GM23338 (cell line): ENCODE measurements at regions not wholly inside any gene's neighbourhood (a gene's known extent, or its start where the extent isn't known, plus 50 kb on each side); places are given as distances from the start of the nearest gene placed in this dataset.

Experiments
- ATAC-seq: fragments of 200-7000 bp; cut with Tn5 transposase; 3 replicates; pipeline ENCODE4 v1.9.1; 2020
- DNase-seq: peaks from one replicate; pipeline ENCODE4 v3.0.0-alpha.2; 2015; ENCODE audit warnings: low spot score
- H2AFZ ChIP-seq: fragments of 200-600 bp; sonication (generic); 2 replicates; pipeline ENCODE4 v1.8.0; 2016; ENCODE audit warnings: antibody characterized with exemption, mild to moderate bottlenecking, moderate library complexity
- H3F3A ChIP-seq: fragments of 200-600 bp; sonication (generic); replicated peaks from 2 replicates; pipeline ENCODE4 v1.8.0; 2017; ENCODE audit warnings: antibody characterized with exemption, mixed run types, low read depth
- H3K27ac ChIP-seq: fragments of 200-600 bp; sonication (generic); 2 replicates; pipeline ENCODE4 v1.6.1; 2016; ENCODE audit warnings: low read depth
- H3K27me3 ChIP-seq: fragments of 200-600 bp; sonication (generic); 2 replicates; pipeline ENCODE4 v1.8.0; 2016; ENCODE audit warnings: mild to moderate bottlenecking, mixed run types, moderate library complexity; ENCODE audit not compliant: insufficient read depth
- H3K36me3 ChIP-seq: fragments of 200-600 bp; sonication (generic); 2 replicates; pipeline ENCODE4 v1.8.0; 2016; ENCODE audit warnings: mild to moderate bottlenecking; ENCODE audit not compliant: insufficient read depth
- H3K4me1 ChIP-seq: fragments of 200-600 bp; sonication (generic); 2 replicates; pipeline ENCODE4 v1.8.0; 2016; ENCODE audit warnings: mild to moderate bottlenecking, moderate library complexity; ENCODE audit not compliant: insufficient read depth
- H3K4me2 ChIP-seq: fragments of 200-600 bp; sonication (generic); 2 replicates; pipeline ENCODE4 v1.7.1; 2017; ENCODE audit warnings: mixed run types
- H3K4me3 ChIP-seq: fragments of 200-600 bp; sonication (generic); 2 replicates; pipeline ENCODE4 v1.6.1; 2016; ENCODE audit warnings: mixed run types
- H3K79me2 ChIP-seq: fragments of 200-600 bp; sonication (generic); replicated peaks from 2 replicates; pipeline ENCODE4 v1.8.0; 2017; ENCODE audit warnings: mild to moderate bottlenecking; ENCODE audit not compliant: insufficient read depth
- H3K9me2 ChIP-seq: fragments of 200-600 bp; sonication (generic); 2 replicates; pipeline ENCODE4 v1.8.0; 2017; ENCODE audit not compliant: insufficient read depth
- H4K20me1 ChIP-seq: fragments of 200-600 bp; sonication (generic); replicated peaks from 2 replicates; pipeline ENCODE4 v1.8.0; 2017; ENCODE audit warnings: mild to moderate bottlenecking; ENCODE audit not compliant: insufficient read depth
- H3K27ac Mint-ChIP-seq: 2 replicates; pipeline ENCODE4 v1.8.0; 2020; ENCODE audit warnings: inconsistent platforms, mild to moderate bottlenecking, moderate library complexity, mixed read lengths
- H3K27me3 Mint-ChIP-seq: 3 replicates; pipeline ENCODE4 v1.8.0; 2022; ENCODE audit warnings: low read depth, mild to moderate bottlenecking, moderate library complexity, mixed read lengths, inconsistent platforms; ENCODE audit not compliant: insufficient read depth, poor library complexity
- H3K36me3 Mint-ChIP-seq: 3 replicates; pipeline ENCODE4 v1.8.0; 2021; ENCODE audit warnings: low read depth, mild to moderate bottlenecking, inconsistent platforms, moderate library complexity, mixed read lengths
- H3K4me1 Mint-ChIP-seq: 3 replicates; pipeline ENCODE4 v1.8.0; 2020; ENCODE audit warnings: mild to moderate bottlenecking, inconsistent platforms, mixed read lengths
- H3K4me3 Mint-ChIP-seq: 3 replicates; pipeline ENCODE4 v1.8.0; 2021; ENCODE audit warnings: moderate library complexity, mild to moderate bottlenecking, inconsistent platforms, mixed read lengths
- H3K9me3 Mint-ChIP-seq: 3 replicates; pipeline ENCODE4 v1.8.0; 2020; ENCODE audit warnings: moderate library complexity, mild to moderate bottlenecking, inconsistent platforms, mixed read lengths
- CREB1 ChIP-seq: fragments of 250-450 bp; sonication (Bioruptor Pico); IDR thresholded peaks from 2 replicates; pipeline ENCODE4 v1.5.0; 2020; ENCODE audit warnings: low read depth, mild to moderate bottlenecking, moderate library complexity
- EZH2 ChIP-seq: fragments of 200-600 bp; sonication (generic); IDR thresholded peaks from one replicate; pipeline ENCODE4 v1.8.0; 2017; ENCODE audit warnings: antibody characterized with exemption, mild to moderate bottlenecking, low read depth; ENCODE audit not compliant: unreplicated experiment
- EZH2phosphoT487 ChIP-seq: fragments of 200-600 bp; sonication (generic); IDR thresholded peaks from one replicate; pipeline ENCODE4 v1.8.1; 2018; ENCODE audit warnings: antibody characterized with exemption; ENCODE audit not compliant: unreplicated experiment
- JUNB ChIP-seq: IDR thresholded peaks from one replicate; pipeline ENCODE4 v1.6.1; 2016; ENCODE audit warnings: antibody characterized with exemption; ENCODE audit not compliant: unreplicated experiment
- NANOG ChIP-seq: IDR thresholded peaks from 2 replicates; pipeline ENCODE4 v1.6.1; 2016; ENCODE audit warnings: antibody characterized with exemption, borderline replicate concordance
- POLR2AphosphoS5 ChIP-seq: IDR thresholded peaks from 2 replicates; pipeline ENCODE4 v1.6.1; 2016; ENCODE audit warnings: antibody characterized with exemption, low read depth
- STAT1 ChIP-seq: IDR thresholded peaks from one replicate; pipeline ENCODE4 v1.6.1; 2016; ENCODE audit warnings: antibody characterized with exemption; ENCODE audit not compliant: unreplicated experiment
- ZNF114 ChIP-seq: fragments of 250-450 bp; sonication (Bioruptor Pico); IDR thresholded peaks from 2 replicates; pipeline ENCODE4 v1.5.0; 2020; ENCODE audit warnings: mild to moderate bottlenecking, moderate library complexity
- ZNF331 ChIP-seq: fragments of 250-450 bp; sonication (Bioruptor Pico); IDR thresholded peaks from 2 replicates; pipeline ENCODE4 v1.5.0; 2020; ENCODE audit warnings: low read depth, mild to moderate bottlenecking, moderate library complexity
- TF ChIP-seq, protein P1 (sequence below): IDR thresholded peaks from one replicate; pipeline ENCODE4 v1.6.1; 2018; ENCODE audit warnings: antibody characterized with exemption; ENCODE audit not compliant: unreplicated experiment
- TF ChIP-seq, protein P2 (sequence below): IDR thresholded peaks from 2 replicates; pipeline ENCODE4 v1.6.1; 2016; ENCODE audit warnings: antibody characterized with exemption
- TF ChIP-seq, protein P3 (sequence below), 2 experiments: fragments of 200-600 bp in 1 of 2; sonication (generic) in 1 of 2; conservative IDR thresholded peaks; 2 replicates each; pipeline versions ENCODE4 v1.5.1 to v1.6.1; 2016 to 2017; ENCODE audit warnings: antibody characterized with exemption in 2 of 2, low read depth in 2 of 2, mild to moderate bottlenecking in 2 of 2, moderate library complexity in 1 of 2

DNA sequence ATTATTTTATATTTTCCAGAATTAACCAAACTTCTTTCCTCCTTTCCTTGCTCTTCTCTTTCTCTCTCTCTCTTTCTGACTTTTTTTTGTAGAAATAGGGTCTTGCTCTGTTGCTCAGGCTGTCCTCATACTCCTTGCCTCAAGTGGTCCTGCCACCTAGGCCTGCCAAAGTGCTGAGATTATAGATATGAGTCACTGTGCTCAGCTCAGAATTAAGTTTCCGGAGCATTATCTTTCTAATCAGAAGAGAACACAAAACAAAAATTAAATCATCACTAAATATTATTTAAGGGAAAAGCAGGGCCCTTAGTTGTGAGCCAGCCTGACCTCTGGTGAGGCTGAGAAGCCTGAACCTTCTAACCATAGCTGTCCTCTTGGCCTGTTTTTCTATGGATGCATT is 168.2 kb downstream of the SOX2 start (continued):
- TF ChIP-seq, protein P1, sequence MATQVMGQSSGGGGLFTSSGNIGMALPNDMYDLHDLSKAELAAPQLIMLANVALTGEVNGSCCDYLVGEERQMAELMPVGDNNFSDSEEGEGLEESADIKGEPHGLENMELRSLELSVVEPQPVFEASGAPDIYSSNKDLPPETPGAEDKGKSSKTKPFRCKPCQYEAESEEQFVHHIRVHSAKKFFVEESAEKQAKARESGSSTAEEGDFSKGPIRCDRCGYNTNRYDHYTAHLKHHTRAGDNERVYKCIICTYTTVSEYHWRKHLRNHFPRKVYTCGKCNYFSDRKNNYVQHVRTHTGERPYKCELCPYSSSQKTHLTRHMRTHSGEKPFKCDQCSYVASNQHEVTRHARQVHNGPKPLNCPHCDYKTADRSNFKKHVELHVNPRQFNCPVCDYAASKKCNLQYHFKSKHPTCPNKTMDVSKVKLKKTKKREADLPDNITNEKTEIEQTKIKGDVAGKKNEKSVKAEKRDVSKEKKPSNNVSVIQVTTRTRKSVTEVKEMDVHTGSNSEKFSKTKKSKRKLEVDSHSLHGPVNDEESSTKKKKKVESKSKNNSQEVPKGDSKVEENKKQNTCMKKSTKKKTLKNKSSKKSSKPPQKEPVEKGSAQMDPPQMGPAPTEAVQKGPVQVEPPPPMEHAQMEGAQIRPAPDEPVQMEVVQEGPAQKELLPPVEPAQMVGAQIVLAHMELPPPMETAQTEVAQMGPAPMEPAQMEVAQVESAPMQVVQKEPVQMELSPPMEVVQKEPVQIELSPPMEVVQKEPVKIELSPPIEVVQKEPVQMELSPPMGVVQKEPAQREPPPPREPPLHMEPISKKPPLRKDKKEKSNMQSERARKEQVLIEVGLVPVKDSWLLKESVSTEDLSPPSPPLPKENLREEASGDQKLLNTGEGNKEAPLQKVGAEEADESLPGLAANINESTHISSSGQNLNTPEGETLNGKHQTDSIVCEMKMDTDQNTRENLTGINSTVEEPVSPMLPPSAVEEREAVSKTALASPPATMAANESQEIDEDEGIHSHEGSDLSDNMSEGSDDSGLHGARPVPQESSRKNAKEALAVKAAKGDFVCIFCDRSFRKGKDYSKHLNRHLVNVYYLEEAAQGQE: no peak
- TF ChIP-seq STAT1 (no peak), NANOG (no peak), EZH2 (no peak), EZH2phosphoT487 (no peak), ZNF331 (CRISPR knock-in tag) (no peak), ZNF114 (CRISPR knock-in tag) (no peak)
- TF ChIP-seq, protein P2, sequence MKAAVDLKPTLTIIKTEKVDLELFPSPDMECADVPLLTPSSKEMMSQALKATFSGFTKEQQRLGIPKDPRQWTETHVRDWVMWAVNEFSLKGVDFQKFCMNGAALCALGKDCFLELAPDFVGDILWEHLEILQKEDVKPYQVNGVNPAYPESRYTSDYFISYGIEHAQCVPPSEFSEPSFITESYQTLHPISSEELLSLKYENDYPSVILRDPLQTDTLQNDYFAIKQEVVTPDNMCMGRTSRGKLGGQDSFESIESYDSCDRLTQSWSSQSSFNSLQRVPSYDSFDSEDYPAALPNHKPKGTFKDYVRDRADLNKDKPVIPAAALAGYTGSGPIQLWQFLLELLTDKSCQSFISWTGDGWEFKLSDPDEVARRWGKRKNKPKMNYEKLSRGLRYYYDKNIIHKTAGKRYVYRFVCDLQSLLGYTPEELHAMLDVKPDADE: no peak
- TF ChIP-seq, protein P3, sequence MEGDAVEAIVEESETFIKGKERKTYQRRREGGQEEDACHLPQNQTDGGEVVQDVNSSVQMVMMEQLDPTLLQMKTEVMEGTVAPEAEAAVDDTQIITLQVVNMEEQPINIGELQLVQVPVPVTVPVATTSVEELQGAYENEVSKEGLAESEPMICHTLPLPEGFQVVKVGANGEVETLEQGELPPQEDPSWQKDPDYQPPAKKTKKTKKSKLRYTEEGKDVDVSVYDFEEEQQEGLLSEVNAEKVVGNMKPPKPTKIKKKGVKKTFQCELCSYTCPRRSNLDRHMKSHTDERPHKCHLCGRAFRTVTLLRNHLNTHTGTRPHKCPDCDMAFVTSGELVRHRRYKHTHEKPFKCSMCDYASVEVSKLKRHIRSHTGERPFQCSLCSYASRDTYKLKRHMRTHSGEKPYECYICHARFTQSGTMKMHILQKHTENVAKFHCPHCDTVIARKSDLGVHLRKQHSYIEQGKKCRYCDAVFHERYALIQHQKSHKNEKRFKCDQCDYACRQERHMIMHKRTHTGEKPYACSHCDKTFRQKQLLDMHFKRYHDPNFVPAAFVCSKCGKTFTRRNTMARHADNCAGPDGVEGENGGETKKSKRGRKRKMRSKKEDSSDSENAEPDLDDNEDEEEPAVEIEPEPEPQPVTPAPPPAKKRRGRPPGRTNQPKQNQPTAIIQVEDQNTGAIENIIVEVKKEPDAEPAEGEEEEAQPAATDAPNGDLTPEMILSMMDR (conservative IDR thresholded peaks at IDR 0.05; ENCODE audit: low read depth in 2 of 2): no peak

DNA sequence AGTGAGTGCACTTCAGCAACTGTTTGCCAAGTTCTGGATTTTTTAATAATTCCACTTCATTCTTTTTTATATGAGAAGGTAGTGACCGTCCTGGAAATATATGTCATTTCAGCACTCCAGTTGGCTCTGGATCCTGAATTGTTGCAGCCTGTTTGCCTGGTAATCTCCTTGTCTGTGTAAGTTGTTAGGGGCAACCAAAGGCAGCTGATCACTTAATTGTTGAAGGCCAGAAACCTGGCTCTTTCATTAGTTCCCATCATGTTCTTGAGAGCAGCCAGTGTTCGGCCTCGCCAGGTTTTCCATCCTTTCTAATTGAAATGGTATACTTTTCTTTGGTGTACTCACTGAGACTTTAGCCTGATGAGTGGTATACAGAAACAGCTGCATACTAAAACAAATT is 168.6 kb downstream of the SOX2 start:
- peaks cover 2% of the 10 kb centered on the region; the same call in 2 of the 3 replicates for H3K4me1 Mint-ChIP-seq
- DNase-seq (no peak), ATAC-seq (no peak)
- Histone ChIP-seq H3F3A (no peaks in the 10 kb centered on the region), H2AFZ (no peak overlapping the region), H3K79me2 (no peaks in the 10 kb centered on the region), H3K4me1 (peaks cover 3% of the 10 kb centered on the region; the same call in 1 of the 2 replicates), H4K20me1 (no peaks in the 10 kb centered on the region), H3K4me3 (no peak overlapping the region), H3K27ac (no peak overlapping the region), H3K4me2 (no peak overlapping the region), H3K9me2 (no peaks in the 10 kb centered on the region), H3K36me3 (no peaks in the 10 kb centered on the region), H3K27me3 (no peaks in the 10 kb centered on the region)
- H3K36me3 Mint-ChIP-seq: no peaks in the 10 kb centered on the region
- H3K27me3 Mint-ChIP-seq: peaks cover 12% of the 10 kb centered on the region
- no peak overlapping the region for H3K4me3 Mint-ChIP-seq
- H3K9me3 Mint-ChIP-seq: no peaks in the 10 kb centered on the region; the same call in 2 of the 3 replicates
- no peak overlapping the region for H3K27ac Mint-ChIP-seq
- TF ChIP-seq STAT1 (no peak), ZNF114 (CRISPR knock-in tag) (no peak), NANOG (no peak), ZNF331 (CRISPR knock-in tag) (no peak), JUNB (no peak), EZH2phosphoT487 (no peak), POLR2AphosphoS5 (no peak), CREB1 (CRISPR knock-in tag) (no peak), EZH2 (no peak)
- TF ChIP-seq, protein P2: no peak
- TF ChIP-seq, protein P3 (conservative IDR thresholded peaks at IDR 0.05; ENCODE audit: low read depth in 2 of 2): no peak
- TF ChIP-seq, protein P1: no peak
